Neural cell (in vitro differentiated cells): ENCODE measurements at regions not wholly inside any gene's neighbourhood (a gene's known extent, or its start where the extent isn't known, plus 50 kb on each side); places are given as distances from the start of the nearest gene placed in this dataset.

Experiments
- H2AFZ ChIP-seq: fragments of 200-600, 300-800 bp; sonication (generic), shearing (Covaris generic); 2 replicates; pipeline ENCODE4 v1.6.0; 2014; ENCODE audit warnings: low read depth, mild to moderate bottlenecking, antibody characterized with exemption, low read length, moderate library complexity
- H3F3A ChIP-seq: fragments of 200-600 bp; shearing (Covaris generic); 2 replicates; pipeline ENCODE4 v1.6.1; 2016; ENCODE audit warnings: mild to moderate bottlenecking, moderate library complexity, mixed read lengths, antibody characterized with exemption, low read length; ENCODE audit not compliant: insufficient read depth, poor library complexity, severe bottlenecking
- H3K27ac ChIP-seq: fragments of 200-600, 300-800 bp; sonication (generic), shearing (Covaris generic); 2 replicates; pipeline ENCODE4 v1.5.1; 2014; ENCODE audit warnings: mild to moderate bottlenecking, low read length, moderate library complexity
- H3K27me3 ChIP-seq: fragments of 300-800, 200-600 bp; sonication (generic), shearing (Covaris generic); 2 replicates; pipeline ENCODE4 v1.6.0; 2014; ENCODE audit warnings: mild to moderate bottlenecking, low read depth, low read length, moderate library complexity; ENCODE audit not compliant: insufficient read depth
- H3K36me3 ChIP-seq: fragments of 300-800, 200-600 bp; sonication (generic), shearing (Covaris generic); 2 replicates; pipeline ENCODE4 v1.5.1; 2014; ENCODE audit warnings: mild to moderate bottlenecking, antibody characterized with exemption, low read length, moderate library complexity; ENCODE audit not compliant: insufficient read depth
- H3K4me2 ChIP-seq: fragments of 300-800, 200-600 bp; sonication (generic), shearing (Covaris generic); 2 replicates; pipeline ENCODE4 v1.6.0; 2014; ENCODE audit warnings: mild to moderate bottlenecking, low read length
- H3K4me3 ChIP-seq: fragments of 300-800, 200-600 bp; sonication (generic), shearing (Covaris generic); 2 replicates; pipeline ENCODE4 v1.5.1; 2014; ENCODE audit warnings: mild to moderate bottlenecking, low read length, moderate library complexity
- H3K79me2 ChIP-seq: fragments of 200-600 bp; shearing (Covaris generic); replicated peaks from 2 replicates; pipeline ENCODE4 v1.6.0; 2014; ENCODE audit warnings: mild to moderate bottlenecking, low read length, moderate library complexity; ENCODE audit not compliant: insufficient read depth
- H3K9ac ChIP-seq: fragments of 300-800, 200-600 bp; sonication (generic), shearing (Covaris generic); 2 replicates; pipeline ENCODE4 v1.6.1; 2016; ENCODE audit warnings: mild to moderate bottlenecking, low read length, mixed read lengths
- H3K9me2 ChIP-seq: fragments of 200-600 bp; shearing (Covaris generic); 2 replicates; pipeline ENCODE4 v1.6.1; 2016; ENCODE audit warnings: mild to moderate bottlenecking, low read length, mixed read lengths; ENCODE audit not compliant: insufficient read depth
- H3K9me3 ChIP-seq: fragments of 200-600, 300-800 bp; sonication (generic), shearing (Covaris generic); 2 replicates; pipeline ENCODE4 v1.6.1; 2016; ENCODE audit warnings: mild to moderate bottlenecking, mixed run types, low read length, moderate library complexity, mixed read lengths
- H4K20me1 ChIP-seq: fragments of 200-600 bp; shearing (Covaris generic); 2 replicates; pipeline ENCODE4 v1.6.1; 2016; ENCODE audit warnings: mild to moderate bottlenecking, mixed run types; ENCODE audit not compliant: insufficient read depth
- EP300 ChIP-seq: fragments of 450-650 bp; conservative IDR thresholded peaks from 2 replicates; pipeline ENCODE4 v1.6.1; 2014; ENCODE audit warnings: antibody characterized with exemption, mild to moderate bottlenecking, moderate library complexity; ENCODE audit not compliant: poor library complexity, severe bottlenecking
- EZH2 ChIP-seq: fragments of 200-600, 300-800 bp; shearing (Covaris generic), sonication (generic); IDR thresholded peaks from 2 replicates; pipeline ENCODE4 v1.6.1; 2014; ENCODE audit warnings: antibody characterized with exemption, low read length, borderline replicate concordance, mild to moderate bottlenecking; ENCODE audit not compliant: insufficient read depth, poor library complexity, severe bottlenecking
- MXI1 ChIP-seq: fragments of 450-650 bp; conservative IDR thresholded peaks from 2 replicates; pipeline ENCODE4 v1.6.1; 2014; ENCODE audit warnings: antibody characterized with exemption, mild to moderate bottlenecking; ENCODE audit not compliant: poor library complexity, severe bottlenecking
- POLR2AphosphoS5 ChIP-seq: IDR thresholded peaks from 2 replicates; pipeline ENCODE4 v1.6.1; 2012
- RAD21 ChIP-seq: fragments of 450-650 bp; conservative IDR thresholded peaks from 2 replicates; pipeline ENCODE4 v1.6.1; 2014; ENCODE audit warnings: antibody characterized with exemption, mild to moderate bottlenecking, moderate library complexity
- SMC3 ChIP-seq: fragments of 450-650 bp; conservative IDR thresholded peaks from 2 replicates; pipeline ENCODE4 v1.6.1; 2014; ENCODE audit warnings: antibody characterized with exemption, mild to moderate bottlenecking, moderate library complexity; ENCODE audit not compliant: poor library complexity
- TAF1 ChIP-seq: IDR thresholded peaks from 2 replicates; pipeline ENCODE4 v1.6.1; 2012; ENCODE audit warnings: low read depth
- TF ChIP-seq, protein P1 (sequence below): IDR thresholded peaks from 2 replicates; pipeline ENCODE4 v1.6.1; 2012; ENCODE audit warnings: borderline replicate concordance
- TF ChIP-seq, protein P2 (sequence below): fragments of 450-650 bp; IDR thresholded peaks from 2 replicates; pipeline ENCODE4 v1.5.1; 2014; ENCODE audit warnings: antibody characterized with exemption, mild to moderate bottlenecking, moderate library complexity; ENCODE audit not compliant: poor library complexity, severe bottlenecking

DNA sequence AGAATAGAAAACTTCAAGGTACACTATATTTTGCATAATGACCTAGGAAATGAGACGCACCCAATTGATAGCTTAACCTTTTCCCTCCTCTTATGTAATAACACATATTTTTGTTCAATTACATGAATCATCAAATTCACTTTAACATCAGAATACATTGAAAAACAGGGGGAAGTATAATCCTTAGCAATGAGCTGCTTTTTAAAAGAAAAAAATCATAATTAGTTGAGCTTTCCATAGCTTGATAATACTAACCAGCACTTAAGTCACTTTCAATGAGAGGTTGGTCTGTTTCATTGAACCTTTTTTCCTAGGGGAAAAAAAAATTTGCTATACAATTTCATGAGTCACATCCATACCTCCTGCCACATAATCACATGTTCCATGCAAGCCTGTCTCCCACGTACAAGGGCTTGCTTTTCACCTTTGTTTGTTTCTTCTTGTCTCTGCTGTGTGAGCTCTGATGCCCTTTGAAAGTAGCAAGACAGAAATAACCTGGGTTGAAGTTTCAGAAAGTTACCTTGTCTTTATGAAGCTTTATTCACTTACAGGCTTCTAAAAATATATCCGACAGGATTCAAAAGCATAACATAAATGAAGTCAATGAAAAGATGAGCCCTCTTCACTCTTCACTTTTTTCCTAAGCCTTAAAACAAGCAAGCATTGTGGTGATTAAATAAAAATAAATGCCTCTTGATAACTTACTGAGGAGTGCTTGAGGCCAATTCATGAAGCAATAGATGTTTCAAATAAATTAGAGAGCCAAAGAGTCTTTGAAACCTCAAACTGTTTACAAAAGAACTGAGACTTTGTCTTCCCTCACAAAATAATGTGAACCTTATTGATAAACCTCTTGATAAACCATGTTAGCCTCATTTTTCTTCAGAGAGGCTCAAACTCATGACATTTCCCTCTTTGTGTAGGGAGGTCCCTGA lies 108.5 kb downstream of the FEM1C start:
- Histone ChIP-seq H3F3A (no peaks in the 10 kb centered on the region), H4K20me1 (no peaks in the 10 kb centered on the region), H3K27ac (no peak overlapping the region), H3K27me3 (no peaks in the 10 kb centered on the region), H3K9me3 (peaks cover 8% of the 10 kb centered on the region), H3K4me2 (no peak overlapping the region), H3K4me3 (no peak overlapping the region), H2AFZ (no peak overlapping the region), H3K9me2 (no peaks in the 10 kb centered on the region), H3K36me3 (no peaks in the 10 kb centered on the region), H3K79me2 (no peaks in the 10 kb centered on the region), H3K9ac (no peak overlapping the region)
- TF ChIP-seq EZH2 (no peak), TAF1 (no peak), POLR2AphosphoS5 (no peak), SMC3 (no peak), MXI1 (no peak), RAD21 (no peak), EP300 (no peak)
- TF ChIP-seq, protein P1, sequence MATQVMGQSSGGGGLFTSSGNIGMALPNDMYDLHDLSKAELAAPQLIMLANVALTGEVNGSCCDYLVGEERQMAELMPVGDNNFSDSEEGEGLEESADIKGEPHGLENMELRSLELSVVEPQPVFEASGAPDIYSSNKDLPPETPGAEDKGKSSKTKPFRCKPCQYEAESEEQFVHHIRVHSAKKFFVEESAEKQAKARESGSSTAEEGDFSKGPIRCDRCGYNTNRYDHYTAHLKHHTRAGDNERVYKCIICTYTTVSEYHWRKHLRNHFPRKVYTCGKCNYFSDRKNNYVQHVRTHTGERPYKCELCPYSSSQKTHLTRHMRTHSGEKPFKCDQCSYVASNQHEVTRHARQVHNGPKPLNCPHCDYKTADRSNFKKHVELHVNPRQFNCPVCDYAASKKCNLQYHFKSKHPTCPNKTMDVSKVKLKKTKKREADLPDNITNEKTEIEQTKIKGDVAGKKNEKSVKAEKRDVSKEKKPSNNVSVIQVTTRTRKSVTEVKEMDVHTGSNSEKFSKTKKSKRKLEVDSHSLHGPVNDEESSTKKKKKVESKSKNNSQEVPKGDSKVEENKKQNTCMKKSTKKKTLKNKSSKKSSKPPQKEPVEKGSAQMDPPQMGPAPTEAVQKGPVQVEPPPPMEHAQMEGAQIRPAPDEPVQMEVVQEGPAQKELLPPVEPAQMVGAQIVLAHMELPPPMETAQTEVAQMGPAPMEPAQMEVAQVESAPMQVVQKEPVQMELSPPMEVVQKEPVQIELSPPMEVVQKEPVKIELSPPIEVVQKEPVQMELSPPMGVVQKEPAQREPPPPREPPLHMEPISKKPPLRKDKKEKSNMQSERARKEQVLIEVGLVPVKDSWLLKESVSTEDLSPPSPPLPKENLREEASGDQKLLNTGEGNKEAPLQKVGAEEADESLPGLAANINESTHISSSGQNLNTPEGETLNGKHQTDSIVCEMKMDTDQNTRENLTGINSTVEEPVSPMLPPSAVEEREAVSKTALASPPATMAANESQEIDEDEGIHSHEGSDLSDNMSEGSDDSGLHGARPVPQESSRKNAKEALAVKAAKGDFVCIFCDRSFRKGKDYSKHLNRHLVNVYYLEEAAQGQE, result no peak
- TF ChIP-seq, protein P2, sequence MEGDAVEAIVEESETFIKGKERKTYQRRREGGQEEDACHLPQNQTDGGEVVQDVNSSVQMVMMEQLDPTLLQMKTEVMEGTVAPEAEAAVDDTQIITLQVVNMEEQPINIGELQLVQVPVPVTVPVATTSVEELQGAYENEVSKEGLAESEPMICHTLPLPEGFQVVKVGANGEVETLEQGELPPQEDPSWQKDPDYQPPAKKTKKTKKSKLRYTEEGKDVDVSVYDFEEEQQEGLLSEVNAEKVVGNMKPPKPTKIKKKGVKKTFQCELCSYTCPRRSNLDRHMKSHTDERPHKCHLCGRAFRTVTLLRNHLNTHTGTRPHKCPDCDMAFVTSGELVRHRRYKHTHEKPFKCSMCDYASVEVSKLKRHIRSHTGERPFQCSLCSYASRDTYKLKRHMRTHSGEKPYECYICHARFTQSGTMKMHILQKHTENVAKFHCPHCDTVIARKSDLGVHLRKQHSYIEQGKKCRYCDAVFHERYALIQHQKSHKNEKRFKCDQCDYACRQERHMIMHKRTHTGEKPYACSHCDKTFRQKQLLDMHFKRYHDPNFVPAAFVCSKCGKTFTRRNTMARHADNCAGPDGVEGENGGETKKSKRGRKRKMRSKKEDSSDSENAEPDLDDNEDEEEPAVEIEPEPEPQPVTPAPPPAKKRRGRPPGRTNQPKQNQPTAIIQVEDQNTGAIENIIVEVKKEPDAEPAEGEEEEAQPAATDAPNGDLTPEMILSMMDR, result no peak

DNA sequence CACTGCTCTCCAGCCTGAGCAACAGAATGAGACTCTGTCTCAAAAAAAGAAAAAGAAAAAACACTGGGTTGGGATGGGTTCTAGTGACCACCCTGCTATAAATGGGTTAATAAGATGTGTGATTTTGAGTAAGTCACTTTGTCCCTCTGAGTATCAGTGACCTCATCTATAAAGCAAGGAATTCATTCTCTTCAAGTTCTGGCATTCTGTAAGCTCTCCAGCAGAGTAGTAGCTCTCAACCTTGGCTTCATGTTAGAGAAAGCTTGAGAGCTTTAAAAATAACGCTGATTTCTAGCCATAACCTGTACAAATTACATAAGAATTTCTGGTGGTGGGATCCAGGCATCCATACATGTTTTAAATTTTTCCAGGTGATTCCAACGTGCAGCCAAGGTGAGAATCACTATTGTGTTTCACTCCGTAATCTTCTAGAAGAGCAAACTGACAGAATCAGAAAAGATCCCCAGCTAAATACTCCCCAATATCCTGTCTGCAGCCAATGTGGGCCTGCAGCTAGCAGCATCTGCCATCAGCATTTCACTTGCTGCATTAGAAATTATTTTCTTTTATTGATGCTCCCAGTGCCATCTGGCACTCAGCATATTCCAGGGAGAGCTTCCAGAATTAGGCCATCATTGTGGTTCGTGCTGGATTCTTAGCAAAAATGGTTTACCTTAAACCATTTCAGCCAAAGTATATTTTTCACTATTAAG lies 109.4 kb downstream of the FEM1C start:
- Histone ChIP-seq H2AFZ (no peak overlapping the region), H3K9ac (no peak overlapping the region), H3K4me3 (no peak overlapping the region), H3K27me3 (no peaks in the 10 kb centered on the region), H3F3A (no peaks in the 10 kb centered on the region), H3K27ac (no peak overlapping the region), H3K9me2 (no peaks in the 10 kb centered on the region), H3K4me2 (no peak overlapping the region), H3K9me3 (peaks cover 8% of the 10 kb centered on the region), H3K79me2 (no peaks in the 10 kb centered on the region), H4K20me1 (no peaks in the 10 kb centered on the region), H3K36me3 (no peaks in the 10 kb centered on the region)
- no peak for TF ChIP-seq TAF1
- TF ChIP-seq, protein P2, result no peak
- no peak for TF ChIP-seq POLR2AphosphoS5
- TF ChIP-seq RAD21, result no peak
- no peak for TF ChIP-seq EZH2
- TF ChIP-seq MXI1, result no peak
- no peak for TF ChIP-seq SMC3
